T-helper 9 cell (primary cell): ENCODE measurements at regions not wholly inside any gene's neighbourhood (a gene's known extent, or its start where the extent isn't known, plus 50 kb on each side); places are given as distances from the start of the nearest gene placed in this dataset.
"Not testable (repeated sequence)": the region's sequence is repeated elsewhere in the genome, so short reads cannot be mapped to it uniquely, and the experiment has no call there.

Source experiments
- DNase-seq: peaks from one replicate; pipeline ENCODE4 v3.0.0-alpha.2; 2020

- no peak for DNase-seq
These were observed 156.1 kb upstream of the ALG10B start for GRCh38 chr12:38160318-38161122.

- DNase-seq = no peak
These were observed 155.2 kb upstream of the ALG10B start for GRCh38 chr12:38161123-38162000.

- DNase-seq = no peak
These were observed 154.6 kb upstream of the ALG10B start for GRCh38 chr12:38162013-38162412.

GRCh38 chr12:38162708-38163441 is 153.7 kb upstream of the ALG10B start:
- no peak for DNase-seq

GRCh38 chr12:38163442-38163801 is 153.2 kb upstream of the ALG10B start:
- DNase-seq = no peak

GRCh38 chr12:38166225-38166624 is 150.3 kb upstream of the ALG10B start:
- DNase-seq = no peak

GRCh38 chr12:38175538-38175937 is 141.0 kb upstream of the ALG10B start:
- DNase-seq = no peak

GRCh38 chr12:38183617-38184016 is 133.0 kb upstream of the ALG10B start:
- DNase-seq = not testable (repeated sequence)

GRCh38 chr12:38197286-38197685 is 119.3 kb upstream of the ALG10B start:
- not testable (repeated sequence) for DNase-seq

GRCh38 chr12:38201461-38202276 is 114.9 kb upstream of the ALG10B start:
- DNase-seq = no peak

GRCh38 chr12:38204831-38205230 is 111.7 kb upstream of the ALG10B start:
- DNase-seq = no peak

- no peak for DNase-seq
These were observed 94.6 kb upstream of the ALG10B start for GRCh38 chr12:38222011-38222410.

- not testable (repeated sequence) for DNase-seq
These were observed 78.2 kb upstream of the ALG10B start for GRCh38 chr12:38238328-38238727.

GRCh38 chr12:38253778-38254177 is 62.8 kb upstream of the ALG10B start:
- no peak for DNase-seq

GRCh38 chr12:38258411-38258810 is 58.2 kb upstream of the ALG10B start:
- DNase-seq = no peak
